OCI-LY1 (cell line): ENCODE measurements at regions not wholly inside any gene's neighbourhood (a gene's known extent, or its start where the extent isn't known, plus 50 kb on each side); places are given as distances from the start of the nearest gene placed in this dataset.

Experiments
- H2AFZ ChIP-seq: fragments of 200-600 bp; sonication (generic), shearing (Covaris generic); 2 replicates; pipeline ENCODE4 v1.6.0; 2014; ENCODE audit warnings: antibody characterized with exemption, mild to moderate bottlenecking, low read length
- H3F3A ChIP-seq: fragments of 200-600 bp; sonication (generic), shearing (Covaris generic); 2 replicates; pipeline ENCODE4 v1.6.0; 2014; ENCODE audit warnings: mild to moderate bottlenecking, antibody characterized with exemption, low read length, moderate library complexity; ENCODE audit not compliant: insufficient read depth
- H3K27ac ChIP-seq: fragments of 200-600 bp; sonication (generic); 2 replicates; pipeline ENCODE4 v1.5.1; 2014; ENCODE audit warnings: low read length, mixed run types, mild to moderate bottlenecking, low read depth; ENCODE audit not compliant: poor library complexity, severe bottlenecking
- H3K27me3 ChIP-seq: fragments of 200-600 bp; sonication (generic); 2 replicates; pipeline ENCODE4 v1.6.0; 2014; ENCODE audit warnings: antibody characterized with exemption, mild to moderate bottlenecking, low read length, moderate library complexity; ENCODE audit not compliant: insufficient read depth
- H3K36me3 ChIP-seq: fragments of 200-600 bp; sonication (generic); 2 replicates; pipeline ENCODE4 v1.6.1; 2014; ENCODE audit warnings: mild to moderate bottlenecking, antibody characterized with exemption, low read length, moderate library complexity, mixed read lengths; ENCODE audit not compliant: insufficient read depth
- H3K4me1 ChIP-seq: fragments of 200-600 bp; sonication (generic); 2 replicates; pipeline ENCODE4 v1.5.1; 2014; ENCODE audit warnings: mild to moderate bottlenecking, low read length, moderate library complexity; ENCODE audit not compliant: insufficient read depth, severe bottlenecking
- H3K4me2 ChIP-seq: fragments of 200-600 bp; sonication (generic), shearing (Covaris generic); 2 replicates; pipeline ENCODE4 v1.6.1; 2014; ENCODE audit warnings: low read length
- H3K4me3 ChIP-seq: fragments of 200-600 bp; sonication (generic); 2 replicates; pipeline ENCODE4 v1.5.1; 2014; ENCODE audit warnings: low read length, low read depth, mild to moderate bottlenecking, mixed read lengths; ENCODE audit not compliant: poor library complexity, severe bottlenecking
- H3K79me2 ChIP-seq: fragments of 200-600 bp; shearing (Covaris generic); 2 replicates; pipeline ENCODE4 v1.6.1; 2016; ENCODE audit warnings: mixed run types, low read length, mixed read lengths; ENCODE audit not compliant: insufficient read depth
- H3K9ac ChIP-seq: fragments of 200-600 bp; sonication (generic), shearing (Covaris generic); 2 replicates; pipeline ENCODE4 v1.6.1; 2014; ENCODE audit warnings: mild to moderate bottlenecking, low read length, mixed read lengths
- H3K9me2 ChIP-seq: fragments of 200-600 bp; sonication (generic), shearing (Covaris generic); 2 replicates; pipeline ENCODE4 v1.6.1; 2014; ENCODE audit warnings: low read depth, mild to moderate bottlenecking, low read length, mixed read lengths
- H3K9me3 ChIP-seq: fragments of 200-600 bp; shearing (Covaris generic); 2 replicates; pipeline ENCODE4 v1.6.1; 2014; ENCODE audit warnings: low read length, mixed read lengths
- H4K20me1 ChIP-seq: fragments of 200-600 bp; sonication (generic), shearing (Covaris generic); 2 replicates; pipeline ENCODE4 v1.6.0; 2016; ENCODE audit warnings: mild to moderate bottlenecking, low read length; ENCODE audit not compliant: insufficient read depth
- CTCF ChIP-seq: fragments of 200-600 bp; sonication (generic), shearing (Covaris generic); IDR thresholded peaks from 2 replicates; pipeline ENCODE4 v1.5.1; 2017; ENCODE audit warnings: mild to moderate bottlenecking, antibody characterized with exemption, low read length, moderate library complexity, mixed read lengths
- EZH2 ChIP-seq: fragments of 200-600 bp; sonication (generic), shearing (Covaris generic); IDR thresholded peaks from 2 replicates; pipeline ENCODE4 v1.8.0; 2017; ENCODE audit warnings: borderline replicate concordance, mixed run types, mild to moderate bottlenecking, antibody characterized with exemption, low read length, moderate library complexity, mixed read lengths

- Histone ChIP-seq H3F3A (no peaks in the 10 kb centered on the region), H3K9me2 (no peaks in the 10 kb centered on the region), H3K4me3 (no peak overlapping the region), H2AFZ (no peak overlapping the region), H3K27me3 (no peaks in the 10 kb centered on the region), H3K9ac (no peak overlapping the region), H3K36me3 (no peaks in the 10 kb centered on the region), H3K27ac (no peak overlapping the region), H3K4me1 (no peaks in the 10 kb centered on the region), H4K20me1 (no peaks in the 10 kb centered on the region), H3K4me2 (no peak overlapping the region), H3K79me2 (no peaks in the 10 kb centered on the region), H3K9me3 (no peaks in the 10 kb centered on the region)
- TF ChIP-seq CTCF = no peak
- TF ChIP-seq EZH2 = no peak
These were observed 56.7 kb upstream of the RPS23 start for GRCh38 chr5:82334856-82335255.

GRCh38 chr5:82334085-82334692, 56.0 kb upstream of the RPS23 start:
- no peaks in the 10 kb centered on the region for H3K79me2 ChIP-seq
- no peaks in the 10 kb centered on the region for H4K20me1 ChIP-seq
- no peak overlapping the region for H2AFZ ChIP-seq
- no peaks in the 10 kb centered on the region for H3K9me2 ChIP-seq
- H3K9me3 ChIP-seq = no peaks in the 10 kb centered on the region
- H3K36me3 ChIP-seq = no peaks in the 10 kb centered on the region
- no peak for TF ChIP-seq EZH2
- no peak for TF ChIP-seq CTCF
- no peak overlapping the region for H3K9ac ChIP-seq
- H3K4me1 ChIP-seq = no peaks in the 10 kb centered on the region
- H3K4me3 ChIP-seq = no peak overlapping the region
- H3K27me3 ChIP-seq = no peaks in the 10 kb centered on the region
- no peak overlapping the region for H3K4me2 ChIP-seq
- H3F3A ChIP-seq = no peaks in the 10 kb centered on the region
- H3K27ac ChIP-seq = no peak overlapping the region

- Histone ChIP-seq H3K79me2 (no peaks in the 10 kb centered on the region), H3K4me1 (no peaks in the 10 kb centered on the region)
- no peak for TF ChIP-seq CTCF
- no peak for TF ChIP-seq EZH2
These were observed 54.9 kb upstream of the RPS23 start for GRCh38 chr5:82332886-82333615.

More at GRCh38 chr5:82332886-82333615, 54.9 kb upstream of the RPS23 start:
- Histone ChIP-seq H3K4me2 (no peak overlapping the region), H3K9ac (no peak overlapping the region), H3F3A (no peaks in the 10 kb centered on the region), H3K27me3 (no peaks in the 10 kb centered on the region), H3K9me2 (no peaks in the 10 kb centered on the region), H3K27ac (no peak overlapping the region), H3K4me3 (no peak overlapping the region), H3K36me3 (no peaks in the 10 kb centered on the region), H2AFZ (no peak overlapping the region), H4K20me1 (no peaks in the 10 kb centered on the region), H3K9me3 (no peaks in the 10 kb centered on the region)
